ENCODE measurements at regions not wholly inside any gene's neighbourhood (a gene's known extent, or its start where the extent isn't known, plus 50 kb on each side); places are given as distances from the start of the nearest gene placed in this dataset.

DNA sequence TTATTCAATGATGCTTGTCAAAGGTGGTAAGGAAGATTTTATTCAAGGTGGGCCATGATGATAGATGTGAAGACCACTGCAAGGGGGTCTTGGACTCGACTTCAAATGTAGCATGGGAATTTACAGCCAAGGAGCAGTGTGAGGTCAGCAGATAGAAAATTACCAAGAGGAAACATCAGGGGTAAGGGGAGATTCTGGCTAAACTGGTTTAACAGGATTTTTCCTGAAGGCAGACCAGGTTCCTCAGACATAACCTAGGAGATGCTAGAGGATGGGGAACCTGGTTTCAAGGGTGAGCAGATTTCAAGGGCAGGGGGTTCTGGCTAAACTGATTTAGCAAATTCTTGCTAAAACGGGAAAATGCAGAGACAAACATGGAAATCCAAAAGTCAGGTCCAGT lies 464.9 kb downstream of the TAFA4 start:
- no peak for DNase-seq (ENCODE audit: low read depth, low spot score)

DNA sequence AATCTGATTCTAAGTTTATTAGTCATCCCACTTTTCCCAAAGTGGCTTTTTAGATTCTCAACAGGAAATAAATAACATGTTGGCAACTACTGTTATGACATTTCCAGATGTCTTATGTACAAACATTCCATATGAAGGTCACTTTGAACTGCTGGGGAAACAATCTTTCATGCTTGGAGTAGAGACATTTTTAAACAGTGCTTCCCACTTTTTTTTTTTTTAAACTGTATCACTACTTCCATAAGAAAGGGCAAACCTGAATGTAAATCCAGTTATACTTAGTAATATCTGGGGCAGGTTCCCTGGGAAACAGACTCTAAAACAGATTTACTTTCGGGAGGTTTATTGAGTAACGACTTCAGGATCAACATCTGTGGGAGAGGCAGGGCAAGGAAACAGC lies 473.8 kb downstream of the TAFA4 start:
- no peak for DNase-seq (ENCODE audit: low read depth, low spot score)

DNA sequence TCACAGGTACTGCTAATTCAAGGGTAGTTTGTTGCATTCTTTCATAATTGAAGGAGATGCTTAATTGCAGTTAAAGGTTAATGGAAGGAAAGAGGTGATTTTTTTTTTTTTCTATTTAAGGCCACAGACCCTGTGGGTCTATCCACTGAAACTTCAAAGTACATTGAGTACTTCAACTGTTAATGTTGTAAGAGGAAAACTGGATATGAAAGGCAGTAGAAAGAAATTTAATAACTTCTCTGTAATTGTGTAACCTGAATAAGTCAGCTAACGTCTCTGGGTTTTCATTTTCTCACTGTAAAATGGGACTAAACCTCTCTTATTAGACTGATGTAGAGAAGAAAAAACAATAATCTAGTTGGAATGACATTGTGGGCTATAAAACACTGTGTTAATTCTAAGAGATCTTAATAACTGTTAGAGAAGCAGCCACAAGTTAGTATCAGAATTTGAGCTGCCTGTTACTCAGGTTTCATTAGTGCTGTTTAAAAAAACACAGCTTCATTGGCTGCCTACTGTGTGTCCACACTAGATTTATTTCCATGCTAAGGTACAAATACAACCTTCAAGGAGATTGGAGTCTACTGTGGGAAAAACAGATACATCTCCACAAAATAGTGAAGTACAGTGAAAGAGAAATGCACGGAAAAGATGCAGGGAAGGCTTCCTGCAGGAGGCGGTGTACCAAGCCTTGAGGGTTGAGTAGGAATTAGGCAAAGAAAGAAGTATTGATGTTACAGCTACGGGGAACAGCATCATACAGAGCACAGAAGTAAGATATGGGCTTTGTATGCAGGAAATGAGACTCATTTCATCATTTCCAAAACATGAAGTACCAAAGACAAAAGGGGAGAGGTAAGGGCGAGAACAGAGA lies 483.6 kb downstream of the TAFA4 start:
- DNase-seq (ENCODE audit: low read depth, low spot score), result no peak

DNA sequence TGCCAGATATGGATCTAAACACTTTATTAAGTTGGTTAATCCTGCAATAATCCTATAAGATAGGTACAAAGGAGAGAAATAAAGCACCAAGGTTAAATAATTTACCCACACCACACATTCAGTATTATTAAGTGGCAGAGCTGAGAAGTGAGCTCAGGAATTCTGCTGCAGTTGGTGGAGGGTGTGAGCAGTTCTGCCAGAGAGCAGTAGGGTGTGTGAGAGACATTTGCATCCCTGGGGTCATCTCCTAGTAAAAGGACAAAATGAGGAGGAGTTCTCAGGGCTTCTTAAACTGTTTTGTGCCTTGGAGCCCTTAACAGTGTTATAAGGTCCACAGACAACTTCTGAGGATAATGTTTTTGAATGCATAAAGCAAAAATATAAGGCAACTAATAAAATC lies 484.5 kb downstream of the TAFA4 start:
- DNase-seq (ENCODE audit: low read depth, low spot score), result no peak

- DNase-seq (ENCODE audit: low read depth, low spot score), result no peak
Measured at GRCh38 chr3:68441054-68441453, 491.3 kb downstream of the TAFA4 start.

- no peak for DNase-seq (ENCODE audit: low read depth, low spot score)
Measured at GRCh38 chr3:68436619-68437401, 495.5 kb downstream of the TAFA4 start.

GRCh38 chr3:68428495-68428894 lies 503.9 kb downstream of the TAFA4 start:
- no peak for DNase-seq (ENCODE audit: low read depth, low spot score)

DNA sequence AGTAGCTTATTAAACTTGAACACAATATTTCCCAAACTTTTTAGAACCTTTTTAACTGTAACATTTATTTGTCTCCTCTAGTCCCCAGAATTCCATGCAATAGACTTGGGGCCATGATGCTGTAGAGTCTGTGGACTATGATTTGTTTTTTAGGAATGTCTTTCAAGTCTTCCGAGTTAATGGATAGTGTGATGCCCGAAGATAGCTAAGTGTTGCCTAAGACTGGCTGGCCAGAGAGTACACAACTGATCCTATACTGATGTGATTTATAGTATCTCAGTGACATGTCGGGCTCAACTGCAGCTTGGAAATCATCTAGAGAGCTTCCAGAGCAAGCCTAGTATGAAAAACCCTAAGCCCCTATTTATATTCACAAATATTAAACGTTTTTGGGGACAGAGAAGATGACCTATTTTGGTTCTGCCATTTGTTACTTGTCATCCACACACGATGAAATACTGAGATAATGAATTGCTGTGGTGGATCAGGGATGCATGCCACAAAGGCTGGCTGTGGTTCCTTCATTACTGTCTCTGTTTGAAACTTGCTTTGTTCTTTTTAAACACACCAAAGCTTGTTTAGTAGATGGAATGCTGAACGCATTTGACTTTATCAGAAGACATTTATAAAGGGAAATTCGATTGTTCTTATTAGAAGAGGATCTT lies 507.4 kb downstream of the TAFA4 start:
- DNase-seq (ENCODE audit: low read depth, low spot score), result no peak

DNA sequence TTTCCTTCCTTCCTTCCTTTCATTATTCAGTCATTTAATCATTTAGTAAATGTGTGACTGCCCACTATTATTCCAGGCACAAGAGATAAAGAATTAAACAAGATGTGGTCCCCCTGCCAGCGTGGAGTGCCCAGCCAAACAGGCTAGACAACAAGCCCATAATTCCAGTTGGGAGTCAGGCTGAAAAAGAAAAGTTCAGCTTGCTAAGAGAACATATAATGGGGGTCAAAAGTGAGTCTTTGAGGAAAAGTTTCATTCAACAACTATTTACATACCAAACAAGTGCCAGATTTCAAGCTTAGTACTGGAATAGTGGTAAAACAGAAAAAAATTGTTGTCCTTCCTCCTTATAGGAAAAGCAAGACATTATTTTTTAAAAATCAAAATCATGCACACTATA lies 523.7 kb downstream of the TAFA4 start:
- no peak for DNase-seq (ENCODE audit: low read depth, low spot score)

DNA sequence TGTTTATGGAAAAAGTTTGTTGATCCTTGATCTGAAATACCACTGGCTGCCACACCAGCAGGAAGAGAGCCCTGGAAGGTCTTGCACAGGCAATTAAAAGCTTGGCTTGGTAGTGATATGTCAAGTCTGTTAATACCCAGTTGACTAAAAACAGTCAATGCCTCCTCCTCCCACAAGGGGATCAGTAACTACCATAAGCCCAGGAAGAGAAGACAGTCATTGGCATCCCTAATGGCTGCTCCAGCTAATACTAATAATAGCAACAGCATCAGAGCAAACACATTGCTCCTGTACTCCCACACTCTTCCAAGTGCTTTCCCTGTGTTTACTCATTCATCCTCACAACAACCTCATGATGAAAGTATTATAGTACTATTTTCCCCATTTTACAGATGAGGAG lies 528.6 kb downstream of the TAFA4 start:
- no peak for DNase-seq (ENCODE audit: low read depth, low spot score)

- no peak for DNase-seq (ENCODE audit: low read depth, low spot score)
Measured at GRCh38 chr3:68402235-68402918, 530.0 kb downstream of the TAFA4 start.

GRCh38 chr3:68378631-68379030 lies 553.7 kb downstream of the TAFA4 start:
- DNase-seq (ENCODE audit: low read depth, low spot score), result no peak

- no peak for DNase-seq (ENCODE audit: low read depth, low spot score)
Measured at GRCh38 chr3:68373727-68374126, 558.6 kb downstream of the TAFA4 start.

- DNase-seq (ENCODE audit: low read depth, low spot score), result no peak
Measured at GRCh38 chr3:68363796-68364195, 568.6 kb downstream of the TAFA4 start.

GRCh38 chr3:68360492-68360891 lies 571.9 kb downstream of the TAFA4 start:
- DNase-seq (ENCODE audit: low read depth, low spot score), result no peak

DNA sequence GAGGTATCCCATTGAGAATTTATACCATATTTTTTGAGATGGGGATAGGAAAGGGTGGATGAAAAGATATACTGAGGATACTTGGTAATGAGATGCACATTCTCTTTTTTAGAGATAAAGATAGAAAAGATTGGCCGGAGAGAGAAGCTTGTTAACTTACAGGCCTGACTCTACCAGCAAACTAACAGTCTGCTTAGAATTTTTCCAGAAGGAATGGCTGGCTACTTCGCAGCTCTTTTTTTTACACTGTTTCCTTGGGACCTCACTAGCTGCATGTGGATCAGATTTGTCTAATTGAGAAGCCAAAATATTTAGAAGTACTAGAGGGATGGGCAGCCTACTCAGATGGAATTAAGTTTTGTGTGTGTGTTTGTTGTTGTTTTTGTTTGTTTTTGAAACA lies 586.6 kb downstream of the TAFA4 start:
- DNase-seq (ENCODE audit: low read depth, low spot score), result no peak

DNA sequence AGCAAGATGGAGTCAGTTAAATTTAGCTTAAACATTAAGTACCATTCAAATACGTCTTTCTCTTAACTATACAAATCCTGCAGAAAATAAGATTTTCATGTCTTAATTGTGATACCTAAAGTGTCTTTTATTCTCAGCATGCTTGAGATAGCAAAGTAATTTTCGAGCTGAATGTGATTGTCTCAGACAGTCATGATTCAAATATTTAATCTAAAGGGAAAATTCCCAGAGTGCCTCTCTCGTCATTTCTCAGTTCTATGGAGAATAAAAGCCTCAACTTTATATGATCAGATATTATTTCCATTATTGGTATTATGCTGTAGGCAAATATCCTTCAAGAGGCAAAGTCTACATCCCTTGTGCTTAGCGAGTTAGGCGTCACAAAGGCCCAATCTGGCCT lies 589.9 kb downstream of the TAFA4 start:
- no peak for DNase-seq (ENCODE audit: low read depth, low spot score)

DNA sequence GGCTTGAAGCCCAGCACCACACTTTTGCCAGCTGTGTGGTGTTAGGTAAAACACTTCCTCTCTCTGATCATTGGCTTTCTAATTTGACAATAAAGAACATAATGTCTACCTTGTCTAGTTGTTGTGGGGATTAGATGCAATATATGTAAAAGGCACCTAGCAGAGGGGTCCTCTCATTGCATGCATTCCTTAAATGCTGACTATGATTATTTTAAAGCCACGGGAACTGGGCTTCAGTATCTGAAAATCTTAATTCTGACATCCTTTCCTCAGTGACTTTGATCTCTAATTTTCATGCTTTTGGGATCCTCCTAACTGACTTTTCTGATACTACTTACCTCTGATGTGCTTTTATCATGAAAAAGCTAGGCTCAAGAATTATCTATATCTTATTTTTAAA lies 596.3 kb downstream of the TAFA4 start:
- no peak for DNase-seq (ENCODE audit: low read depth, low spot score)

DNA sequence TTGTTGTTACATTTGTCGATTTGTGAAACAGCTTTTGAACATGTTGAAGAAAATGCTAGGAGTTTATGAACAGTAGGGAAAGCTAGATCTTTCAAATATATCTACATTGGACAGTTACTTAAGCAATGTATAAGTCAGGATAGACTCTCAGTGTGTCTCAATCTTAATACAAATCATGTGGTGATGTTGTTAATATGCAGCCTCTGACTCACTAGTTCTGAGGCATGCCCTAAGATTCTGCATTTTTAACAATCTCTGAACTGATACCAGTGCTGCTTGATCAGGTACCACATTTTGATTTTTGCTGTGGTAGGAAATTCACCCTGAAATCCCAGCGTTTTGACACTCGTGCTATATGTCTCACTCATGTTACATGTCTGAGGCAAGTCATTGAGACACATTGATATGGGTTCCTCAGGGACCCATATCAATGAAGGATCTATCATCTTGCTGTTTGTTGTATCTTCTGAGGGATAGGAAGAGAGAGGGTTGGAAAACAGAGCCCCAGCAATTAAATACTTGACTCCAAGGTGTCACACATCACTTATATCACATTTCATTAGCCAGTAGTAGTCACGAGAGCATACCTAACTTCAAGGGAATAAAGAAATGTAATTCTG lies 597.9 kb downstream of the TAFA4 start:
- no peak for DNase-seq (ENCODE audit: low read depth, low spot score)

- DNase-seq (ENCODE audit: low read depth, low spot score), result no peak
Measured at GRCh38 chr3:68328049-68328448, 604.3 kb downstream of the TAFA4 start.

DNA sequence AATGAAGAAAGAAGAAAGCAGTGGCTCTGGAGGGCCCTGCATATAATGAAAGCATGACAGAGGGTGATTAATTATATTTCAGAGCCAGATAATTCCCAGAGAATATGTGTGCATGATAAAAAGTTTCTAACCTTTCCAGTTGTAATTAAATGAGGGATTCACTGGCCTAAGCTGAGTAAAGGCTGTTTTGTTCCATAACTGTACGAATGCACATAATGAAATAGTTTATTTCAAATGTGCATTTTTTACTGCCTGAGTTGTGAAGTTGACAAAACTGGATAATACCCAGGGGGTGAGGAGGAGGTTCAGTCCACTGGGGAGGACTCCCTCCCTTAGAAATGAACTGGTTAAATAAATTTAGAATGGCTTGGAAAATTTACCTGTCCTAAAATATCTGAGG lies 616.4 kb downstream of the TAFA4 start:
- no peak for DNase-seq (ENCODE audit: low read depth, low spot score)

Data from pulmonary artery endothelial cell (primary cell).